ENCODE measurements at regions not wholly inside any gene's neighbourhood (a gene's known extent, or its start where the extent isn't known, plus 50 kb on each side); places are given as distances from the start of the nearest gene placed in this dataset.

DNA sequence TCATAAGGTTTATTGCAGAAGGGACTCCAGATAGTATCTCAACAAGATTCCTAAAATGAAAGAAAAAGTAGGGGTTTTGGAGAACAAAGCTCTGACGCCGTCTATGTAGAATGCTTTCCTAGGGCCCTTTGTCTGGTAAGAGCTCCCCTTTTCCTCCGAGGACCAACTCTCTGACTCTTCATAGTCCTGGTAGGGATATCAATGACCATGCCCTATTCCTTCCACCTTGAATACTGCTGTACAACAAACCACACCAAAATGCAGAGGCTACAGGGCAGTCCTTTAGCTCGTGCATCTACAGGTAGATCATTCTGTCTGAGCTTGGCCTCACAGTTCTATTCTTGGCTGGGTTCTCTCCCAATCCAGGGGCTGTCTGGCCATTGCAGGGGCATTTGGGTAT is 190.3 kb downstream of the WDR11 start:
- DNase-seq = no peak

DNA sequence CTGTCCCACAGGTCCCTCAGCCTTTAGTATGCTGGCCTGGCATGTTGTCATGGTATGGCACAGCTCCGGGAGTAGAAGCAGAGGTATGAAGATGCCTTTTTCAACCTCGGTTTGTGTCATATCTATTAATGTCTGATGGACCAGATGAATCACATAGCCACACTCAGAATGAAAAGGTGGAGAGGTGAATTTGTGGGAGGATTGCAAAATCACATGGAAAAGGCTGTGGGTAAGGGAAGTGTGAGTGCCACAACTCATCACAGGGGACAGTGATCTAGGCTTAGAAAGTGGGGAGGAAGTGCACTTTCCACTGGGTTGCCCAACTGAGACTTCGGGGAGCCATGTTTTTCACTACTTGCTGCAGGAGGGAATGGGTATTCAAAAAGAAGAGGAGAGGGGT is 190.7 kb downstream of the WDR11 start:
- no peak for DNase-seq

DNA sequence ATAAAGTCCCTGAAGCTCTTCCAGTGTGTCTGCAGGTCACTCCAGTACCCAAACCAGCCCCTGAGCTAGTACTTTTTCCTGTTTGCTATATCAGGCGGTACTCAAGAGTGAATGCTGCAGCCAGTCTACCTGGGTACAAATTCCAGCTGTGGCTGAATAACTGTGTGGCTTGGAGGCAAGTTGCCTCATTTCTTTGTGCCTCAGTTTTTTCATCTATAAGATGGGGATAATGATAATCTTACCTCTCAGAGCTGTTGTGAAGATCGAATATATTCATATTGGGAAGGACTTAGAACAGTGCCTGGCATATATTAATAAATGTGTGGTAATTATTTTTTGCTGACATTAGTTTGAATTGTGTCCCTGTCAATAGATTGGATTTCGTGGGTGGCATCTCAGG is 191.2 kb downstream of the WDR11 start:
- DNase-seq = no peak

DNA sequence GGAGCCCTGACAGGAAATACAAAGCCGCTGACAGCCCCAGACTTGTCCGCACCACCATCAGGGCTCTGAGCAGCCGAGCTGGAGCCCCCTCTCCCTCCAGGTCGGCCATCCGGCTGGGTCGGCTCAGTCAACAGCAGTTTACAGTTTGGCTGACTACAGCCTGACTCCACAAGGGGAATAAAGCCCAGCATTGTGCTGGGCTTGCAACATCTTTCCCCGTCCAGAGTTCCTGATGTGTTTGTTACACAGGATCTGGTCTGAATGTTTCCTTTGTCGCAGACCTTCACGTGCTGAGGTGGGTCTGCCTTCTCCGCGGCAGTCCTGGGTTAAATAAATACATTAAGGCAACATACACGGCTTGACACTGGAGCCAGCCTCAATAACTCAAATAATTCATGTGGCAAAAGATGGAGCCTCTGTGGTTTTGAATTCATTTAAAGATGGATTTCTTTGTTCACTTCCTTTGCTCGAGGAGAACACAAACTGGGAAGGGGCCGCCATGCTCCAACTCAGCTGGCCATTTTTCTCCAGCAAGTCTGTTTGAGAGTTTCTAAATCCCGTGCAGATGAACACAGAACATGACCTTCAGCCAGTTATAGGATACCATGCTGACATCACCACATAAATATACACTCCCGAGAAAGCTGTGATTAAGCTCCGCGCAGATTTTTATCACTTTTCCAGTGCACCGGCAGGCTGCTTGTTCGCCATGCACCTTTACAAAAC is 192.1 kb downstream of the WDR11 start:
- DNase-seq = no peak

DNA sequence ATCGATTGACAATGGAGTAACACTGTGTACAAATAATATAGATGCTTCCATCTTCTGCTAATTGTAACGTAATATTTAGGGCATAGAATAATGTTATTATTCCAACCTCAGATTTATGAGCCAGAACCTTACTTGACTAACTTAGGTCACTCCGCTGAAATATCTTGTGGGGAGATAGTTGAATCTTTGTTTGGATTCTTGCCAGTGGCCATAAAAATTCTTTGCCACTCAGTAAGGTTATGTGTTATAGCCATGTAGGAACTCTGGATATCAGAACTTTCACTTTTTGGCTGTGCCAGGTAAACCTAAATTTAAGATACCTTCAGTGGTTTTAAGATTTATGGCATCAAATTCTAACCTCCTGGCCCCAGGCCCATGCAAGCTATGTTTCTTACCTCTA is 197.6 kb downstream of the WDR11 start:
- no peak for DNase-seq

DNA sequence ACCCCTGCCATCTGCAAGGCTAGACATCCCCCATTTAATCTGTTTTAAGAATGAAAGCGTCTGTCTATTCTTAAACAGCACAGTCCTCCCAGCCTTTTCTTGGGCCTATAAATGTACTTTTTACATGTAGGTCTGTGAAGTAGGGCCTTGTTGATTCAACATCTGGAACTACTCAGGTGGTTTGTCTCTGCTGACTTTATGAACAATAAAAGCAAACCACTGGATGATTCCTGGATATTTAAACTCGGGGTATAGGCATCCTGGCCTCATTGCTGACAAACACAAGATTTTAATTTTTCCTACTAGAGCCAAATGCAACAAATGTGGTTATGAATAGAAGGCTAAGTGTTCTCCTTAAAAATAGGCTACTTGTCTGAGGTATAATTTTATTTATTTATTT is 198.3 kb downstream of the WDR11 start:
- no peak for DNase-seq

DNA sequence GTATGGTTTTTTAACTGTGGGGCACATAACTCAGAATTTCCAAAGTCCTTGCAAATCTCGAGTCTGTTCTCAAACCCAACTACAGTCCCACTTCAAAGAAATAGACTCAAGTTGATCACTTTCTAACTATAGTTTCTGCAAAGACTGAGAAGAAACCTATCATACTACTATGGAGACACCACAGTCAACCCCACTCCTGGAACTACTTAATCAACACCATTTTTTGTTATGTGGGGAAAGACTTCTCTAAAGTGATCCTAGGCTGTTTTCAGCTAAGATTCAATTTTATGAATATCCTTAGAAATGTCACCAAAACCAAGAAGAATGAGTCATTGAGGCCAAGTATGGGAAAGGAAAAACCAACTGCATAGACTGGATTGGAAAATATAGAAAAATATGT is 198.8 kb downstream of the WDR11 start:
- DNase-seq = no peak

DNA sequence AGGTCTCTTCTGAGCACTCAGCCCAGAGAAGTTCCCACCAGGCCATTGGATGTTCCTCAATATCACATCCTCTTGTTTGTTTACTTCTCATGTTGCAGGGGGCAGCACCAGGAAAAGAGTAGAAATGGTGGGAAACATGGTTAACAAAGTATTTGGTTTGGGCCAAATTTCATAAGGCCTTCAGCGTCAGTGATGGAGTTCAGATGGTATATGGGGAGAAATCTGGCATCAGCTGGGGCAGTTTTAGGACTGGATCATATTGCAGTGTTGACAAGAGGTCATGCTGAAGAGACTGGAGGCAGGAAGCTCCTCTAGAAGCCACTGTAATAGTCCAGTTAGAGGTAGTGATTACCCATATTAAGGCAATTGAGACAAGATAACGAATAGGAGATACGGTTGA is 200.0 kb downstream of the WDR11 start:
- DNase-seq = no peak

DNA sequence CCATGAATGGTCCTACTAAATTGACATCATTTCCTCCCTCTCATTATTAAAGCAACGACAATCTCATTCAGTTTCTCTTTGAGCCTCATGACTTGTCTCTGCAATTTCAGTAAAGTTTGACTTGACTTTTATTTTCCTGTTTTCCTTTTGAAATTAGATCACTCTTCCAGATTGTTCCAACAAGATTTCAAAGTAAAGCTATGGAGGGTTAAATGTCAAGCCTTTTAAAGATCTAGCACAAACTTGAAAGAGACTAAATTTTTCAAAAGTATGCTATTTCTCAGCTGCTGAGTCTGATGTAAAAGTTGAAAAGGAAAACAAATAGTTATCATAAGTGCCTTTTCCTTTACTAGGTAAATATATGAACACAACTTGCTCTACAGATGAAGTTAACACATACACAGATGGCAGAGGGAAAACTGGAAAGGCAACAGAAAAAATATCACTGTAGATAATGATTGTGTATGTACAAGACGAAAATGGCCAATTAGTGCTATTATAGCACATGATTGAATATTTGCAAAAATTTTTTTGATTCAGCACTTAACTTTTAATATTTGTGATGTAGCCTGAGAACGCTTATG is 200.6 kb downstream of the WDR11 start:
- no peak for DNase-seq

DNA sequence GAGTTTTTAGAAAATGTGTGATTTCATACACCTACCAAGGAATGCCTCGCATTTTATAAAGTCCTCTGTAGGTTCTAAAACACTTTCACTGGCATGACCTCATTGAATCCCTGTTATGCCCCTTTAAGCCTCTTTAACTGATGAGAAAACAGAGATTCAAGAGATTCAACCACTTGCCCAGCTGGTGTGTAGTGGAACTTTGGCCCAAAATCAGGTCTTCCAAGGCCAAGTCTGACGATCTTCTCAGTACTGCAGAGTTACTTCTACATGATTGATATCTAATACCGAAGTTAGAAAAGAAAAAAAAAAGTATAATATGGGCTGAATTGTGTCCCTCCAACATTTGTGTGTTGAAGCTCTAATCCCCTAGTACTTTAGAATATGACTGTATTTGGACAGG is 202.0 kb downstream of the WDR11 start:
- DNase-seq = no peak

DNA sequence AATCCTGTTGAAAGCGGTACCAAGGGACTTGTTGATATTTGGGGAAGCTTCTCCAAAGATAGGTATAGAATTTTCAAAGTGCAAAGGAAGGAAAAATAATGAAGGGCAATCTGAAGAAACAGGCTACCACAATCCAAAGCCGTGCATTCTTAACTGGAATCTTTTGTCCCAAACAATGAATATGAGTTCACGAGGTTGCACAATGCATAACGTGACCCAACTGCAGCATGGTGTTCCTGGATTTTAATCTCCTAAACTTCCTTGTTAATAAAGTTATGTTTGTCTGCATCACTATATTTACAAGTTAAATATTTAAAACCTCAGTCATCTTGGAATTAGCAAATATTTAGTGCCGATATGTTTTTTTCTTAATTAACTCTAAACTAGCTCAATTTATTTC is 203.7 kb downstream of the WDR11 start:
- no peak for DNase-seq

DNA sequence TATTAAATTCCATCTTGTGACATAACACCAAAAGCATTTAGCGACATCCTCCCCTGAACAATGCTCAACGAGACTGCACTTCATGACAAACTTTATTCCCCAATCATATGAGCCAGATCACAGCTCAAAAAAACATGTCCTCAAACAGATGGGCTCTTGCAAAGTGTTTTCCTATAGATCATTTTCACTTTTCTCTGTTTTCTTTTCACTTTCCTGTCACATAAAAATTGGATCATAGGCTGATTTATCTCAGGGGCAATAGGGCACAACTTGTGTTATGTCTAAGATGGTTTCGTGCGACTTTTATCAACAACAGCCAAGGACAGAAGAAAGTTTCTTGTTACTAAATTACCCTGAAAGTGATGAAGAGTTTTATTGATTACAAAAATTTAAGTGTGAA is 206.1 kb downstream of the WDR11 start:
- DNase-seq = no peak

DNA sequence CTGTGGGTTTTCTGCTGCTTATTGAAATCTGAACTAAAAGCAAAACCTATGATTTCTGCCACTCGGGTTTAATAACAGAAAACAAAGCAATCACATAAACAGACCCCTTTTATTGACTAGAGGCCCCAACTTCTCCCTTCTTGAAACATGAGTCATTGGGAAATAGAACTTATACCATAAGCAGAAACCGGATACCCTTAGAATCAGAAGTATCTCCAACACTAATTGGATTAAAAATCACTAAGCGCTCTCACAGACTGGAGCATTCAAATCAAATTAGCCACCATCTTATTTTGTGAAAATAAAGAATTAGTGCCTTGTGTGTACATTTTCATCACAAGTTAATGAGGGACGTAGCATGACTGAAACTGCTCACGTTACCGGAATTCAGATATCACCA is 206.9 kb downstream of the WDR11 start:
- DNase-seq = no peak

DNA sequence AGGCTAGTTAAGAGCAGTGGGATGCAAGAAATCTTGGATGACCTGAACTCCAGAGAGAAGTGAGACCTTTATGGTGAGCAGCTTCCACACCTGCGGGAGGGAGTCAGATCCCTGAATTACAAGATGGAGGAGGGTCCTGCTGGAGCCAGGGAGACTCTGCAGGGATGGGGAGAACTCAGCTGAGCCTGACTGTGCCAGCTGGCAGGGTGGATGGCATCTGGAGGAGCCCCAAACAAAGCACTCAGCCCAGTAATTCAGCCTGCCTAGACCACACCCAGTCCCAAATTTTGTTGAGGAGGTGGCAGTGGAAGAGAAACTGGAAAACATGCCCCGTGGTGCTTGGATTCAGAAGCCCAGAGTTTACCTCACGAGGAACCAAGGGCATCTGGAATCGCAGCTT is 208.2 kb downstream of the WDR11 start:
- DNase-seq = no peak

DNA sequence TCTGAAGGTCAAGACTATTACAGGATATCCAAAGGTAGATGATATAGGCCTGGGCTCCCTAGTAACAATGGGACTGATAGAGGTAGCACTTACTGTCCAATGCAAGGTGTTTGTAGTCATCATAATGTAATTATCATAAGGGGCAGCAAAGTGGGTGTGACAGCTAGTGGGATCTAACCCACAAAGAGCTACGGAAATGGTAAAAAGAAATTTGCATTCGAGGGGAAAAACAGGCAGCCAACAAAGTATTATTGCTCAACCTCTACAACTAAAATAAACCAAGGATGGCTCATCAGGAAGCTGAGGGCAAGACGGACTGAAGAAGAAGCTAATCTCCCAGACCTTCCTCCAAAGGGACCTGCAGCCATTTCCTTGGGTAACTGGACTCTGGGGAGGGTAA is 211.0 kb downstream of the WDR11 start:
- DNase-seq = no peak

DNA sequence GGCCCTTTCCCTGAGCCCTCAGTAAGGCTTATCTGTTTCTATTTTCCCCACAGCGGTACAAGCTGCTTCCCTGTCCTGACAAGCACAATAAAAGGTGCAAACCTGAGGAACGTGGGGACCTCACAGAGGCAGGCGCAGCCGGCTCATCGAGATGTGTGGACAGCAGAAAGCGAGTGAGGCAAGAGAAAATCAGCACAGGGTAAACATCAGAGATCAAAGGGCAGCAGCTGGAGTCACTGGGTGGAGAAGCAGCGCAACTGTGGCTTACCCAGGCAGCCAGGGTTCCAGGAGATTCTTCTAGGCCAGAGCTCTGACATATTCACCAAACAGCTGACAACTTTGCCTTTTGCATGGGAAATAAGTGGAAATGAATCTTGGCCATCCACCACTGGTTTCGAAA is 212.6 kb downstream of the WDR11 start:
- DNase-seq = no peak

DNA sequence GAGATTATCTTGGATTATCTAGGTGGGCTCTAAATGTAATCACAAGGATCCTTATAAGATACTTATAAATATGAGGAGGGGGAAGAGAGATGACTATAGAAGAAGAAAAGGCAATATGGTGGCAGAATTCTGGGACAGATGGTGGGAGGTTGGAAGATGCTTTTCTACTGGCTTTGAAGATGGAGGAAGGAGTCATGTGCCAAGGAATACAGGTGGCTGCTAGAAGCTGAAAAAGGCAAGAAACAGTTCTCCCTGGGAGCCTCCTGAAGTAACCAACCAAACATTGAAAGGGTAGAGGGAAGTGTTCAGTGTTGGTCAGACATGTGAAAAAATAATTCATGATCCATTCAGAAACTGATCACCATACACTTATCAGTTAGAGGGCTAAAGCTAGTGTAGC is 213.3 kb downstream of the WDR11 start:
- no peak for DNase-seq

DNA sequence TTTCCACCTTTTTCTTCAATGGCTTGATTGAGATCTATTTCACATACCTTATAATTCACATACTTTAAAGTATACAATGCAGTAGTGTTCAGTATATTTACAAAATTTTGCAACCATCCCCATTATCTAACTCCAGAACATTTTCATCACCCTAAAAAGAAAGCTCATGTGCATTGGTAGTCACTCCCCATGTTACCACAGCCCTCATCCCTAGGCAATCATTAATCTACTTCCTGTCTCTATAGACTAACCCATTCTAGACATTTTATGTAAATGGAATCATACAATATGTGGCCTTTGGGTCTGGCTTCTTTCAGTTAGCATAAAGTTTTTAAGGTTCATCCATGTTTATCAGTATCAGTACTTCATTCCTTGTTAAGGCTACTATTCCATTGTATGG is 214.2 kb downstream of the WDR11 start:
- DNase-seq = no peak

DNA sequence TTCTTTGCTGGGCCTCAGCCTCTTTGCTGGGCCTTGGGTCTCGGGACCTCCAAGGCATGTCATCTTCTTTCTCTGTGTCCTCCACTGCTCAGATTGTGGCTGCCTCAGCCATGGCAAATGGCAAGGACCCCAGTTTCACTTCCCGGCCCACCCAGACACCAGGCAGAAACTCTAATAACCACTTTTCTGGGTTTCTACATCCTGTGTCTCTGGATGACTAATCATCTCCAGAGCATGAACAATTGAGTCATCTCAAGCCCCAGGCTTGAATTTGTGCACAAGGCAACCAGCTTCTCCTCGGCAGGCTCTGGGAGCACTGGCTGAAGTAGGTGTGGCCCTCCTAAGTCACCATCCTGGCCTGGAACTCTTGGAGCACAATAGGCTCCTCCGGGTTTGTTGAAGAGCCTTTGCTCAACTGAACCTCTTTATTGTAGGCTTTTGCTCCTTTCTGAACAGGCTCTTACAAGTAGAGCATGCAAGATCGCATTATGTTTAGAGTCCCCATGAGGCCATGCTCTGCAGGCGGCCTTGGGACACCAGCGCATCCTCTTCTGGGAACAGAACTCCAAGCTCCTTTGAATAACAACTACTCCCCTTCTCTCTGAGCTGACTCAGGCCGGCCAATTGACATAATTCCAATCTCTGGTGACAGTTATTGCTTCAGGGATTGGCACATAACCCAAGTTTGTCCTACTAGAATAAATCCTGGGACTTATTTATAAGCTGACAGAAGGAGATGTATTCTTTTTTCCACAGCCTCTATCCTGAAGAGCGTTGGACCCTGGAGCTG is 218.1 kb downstream of the WDR11 start:
- no peak for DNase-seq

DNA sequence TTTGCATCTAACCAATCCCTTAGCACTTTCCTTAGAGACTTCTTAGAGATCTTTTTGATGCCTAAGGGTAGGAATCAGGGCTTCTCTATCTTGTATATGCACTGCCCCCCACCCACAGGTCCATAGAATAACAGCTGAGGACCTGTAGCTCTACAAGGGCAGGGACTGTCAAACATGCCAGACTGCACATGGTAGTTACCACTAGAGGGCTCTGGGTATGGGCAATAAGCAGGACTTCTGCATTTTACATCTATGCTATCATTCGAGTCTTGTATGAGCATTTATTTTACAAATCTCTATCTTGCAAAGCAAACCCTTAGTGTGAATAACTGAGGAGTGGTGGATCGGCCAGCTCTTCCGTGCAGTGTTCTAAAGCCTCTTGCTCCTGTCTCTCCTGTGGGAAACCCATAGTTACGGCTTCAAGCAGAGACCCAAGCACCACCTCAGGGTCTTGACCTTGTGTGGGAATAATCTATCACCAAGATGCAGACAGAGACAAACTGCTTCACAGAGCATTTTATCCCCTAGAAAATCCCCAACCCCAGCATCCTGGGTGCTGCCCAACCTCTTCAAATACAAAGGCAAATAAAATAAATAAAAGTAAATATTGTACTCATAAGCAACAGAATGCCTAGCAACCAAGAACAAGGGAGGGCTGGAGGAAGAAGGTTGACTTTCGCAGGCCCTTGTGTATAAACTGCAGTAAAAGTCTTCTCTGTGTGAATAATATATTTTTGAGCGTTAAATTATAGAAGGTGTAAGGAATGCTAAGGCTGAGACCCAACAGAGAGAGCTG is 219.3 kb downstream of the WDR11 start:
- no peak for DNase-seq

DNA sequence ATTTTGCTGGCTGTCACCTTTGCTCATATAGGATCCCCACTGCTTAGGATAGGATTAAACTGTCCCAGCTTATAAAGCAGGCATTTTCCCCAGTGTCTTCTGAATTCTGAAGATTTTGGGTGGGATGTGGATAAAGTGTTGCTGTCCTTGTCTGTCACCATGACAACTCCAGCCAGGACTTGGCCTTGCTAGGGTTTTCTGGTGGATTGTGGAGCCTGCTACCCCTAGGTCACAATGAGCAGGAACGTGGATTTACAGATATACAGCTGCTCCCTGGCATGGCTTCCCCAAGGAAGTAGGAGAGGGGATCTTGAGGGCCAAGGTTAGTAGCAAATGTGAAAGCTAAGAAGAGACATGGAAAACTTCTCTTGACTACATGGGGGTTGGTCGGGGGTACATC is 220.7 kb downstream of the WDR11 start:
- DNase-seq = no peak

DNA sequence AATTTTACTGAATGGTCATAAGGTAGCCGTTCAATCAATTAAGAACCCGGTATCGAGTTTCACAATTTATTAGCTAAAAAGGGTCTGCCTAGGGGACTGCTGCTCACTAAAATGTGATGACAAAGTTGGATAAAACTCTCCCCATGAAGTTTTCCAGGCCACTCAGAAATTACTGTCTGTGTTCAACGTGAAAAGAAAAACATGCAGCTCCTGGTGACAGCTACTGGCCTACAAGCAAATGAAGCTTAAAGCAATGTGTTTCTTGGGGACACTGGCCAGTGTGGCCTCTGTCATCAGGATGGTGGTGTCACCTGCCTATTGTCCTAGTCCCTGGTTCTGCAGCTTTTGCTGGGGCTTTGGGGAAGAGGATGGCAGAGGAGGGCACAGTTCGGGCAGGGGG is 222.6 kb downstream of the WDR11 start:
- DNase-seq = no peak

Data from stimulated activated CD4-positive, alpha-beta T cell treated with anti-CD3 and anti-CD28 coated beads, Interleukin-4, amount 100 ng/mL, for 4 hours (primary cell).